CD14-positive monocyte (primary cell): ENCODE measurements at regions not wholly inside any gene's neighbourhood (a gene's known extent, or its start where the extent isn't known, plus 50 kb on each side); places are given as distances from the start of the nearest gene placed in this dataset.

Experiments used
- DNase-seq, 3 donors: peaks; one replicate each; pipeline ENCODE4 v3.0.0-alpha.2; 2011 to 2022
- H2AFZ ChIP-seq: 2 replicates; pipeline ENCODE4 v1.6.0; 2012; ENCODE audit warnings: mild to moderate bottlenecking, low read depth, low read length, inconsistent platforms; ENCODE audit not compliant: insufficient read depth, poor library complexity, severe bottlenecking
- H3K27ac ChIP-seq, 2 donors: 1 replicate in 1 of 2; 2 replicates in 1 of 2; pipeline ENCODE4 v1.5.1; 2012 to 2013; ENCODE audit warnings: low read length in 2 of 2, control low read depth in 1 of 2, inconsistent platforms in 1 of 2, low read depth in 1 of 2, mild to moderate bottlenecking in 1 of 2
- H3K27me3 ChIP-seq, 2 donors: one replicate each; pipeline versions ENCODE4 v1.6.0 to v1.6.1; 2011 to 2013; ENCODE audit warnings: low read length in 2 of 2; ENCODE audit not compliant: control insufficient read depth in 2 of 2, insufficient read depth in 2 of 2
- H3K36me3 ChIP-seq, 2 donors: replicated peaks in 1 of 2; 1 replicate in 1 of 2; 2 replicates in 1 of 2; pipeline versions ENCODE4 v1.5.1 to v1.6.1; 2012 to 2013; ENCODE audit warnings: low read length in 2 of 2, control low read depth in 1 of 2, inconsistent platforms in 1 of 2, mild to moderate bottlenecking in 1 of 2; ENCODE audit not compliant: insufficient read depth in 2 of 2, control insufficient read depth in 1 of 2
- H3K4me1 ChIP-seq, 2 donors: 1 replicate in 1 of 2; 2 replicates in 1 of 2; pipeline versions ENCODE4 v1.5.1 to v1.6.1; 2012 to 2013; ENCODE audit warnings: low read length in 2 of 2, control low read depth in 1 of 2, inconsistent platforms in 1 of 2, mild to moderate bottlenecking in 1 of 2, moderate library complexity in 1 of 2; ENCODE audit not compliant: insufficient read depth in 2 of 2, control insufficient read depth in 1 of 2
- H3K4me2 ChIP-seq: replicated peaks from 2 replicates; pipeline ENCODE3; 2012; ENCODE audit warnings: low read length, moderate library complexity, mild to moderate bottlenecking; ENCODE audit not compliant: poor library complexity, severe bottlenecking; ENCODE audit errors: extremely low read depth
- H3K4me3 ChIP-seq, 3 experiments: fragments of 200-600 bp in 1 of 3; sonication (generic) in 1 of 3; replicated peaks in 1 of 3; 1 replicate in 2 of 3; 2 replicates in 1 of 3; pipeline ENCODE4 v1.5.1; 2011 to 2013; ENCODE audit warnings: low read length in 3 of 3, mild to moderate bottlenecking in 3 of 3, control low read depth in 2 of 3, low read depth in 2 of 3, inconsistent platforms in 1 of 3, moderate library complexity in 1 of 3
- H3K79me2 ChIP-seq: 2 replicates; pipeline ENCODE4 v1.6.0; 2012; ENCODE audit warnings: mild to moderate bottlenecking, control low read depth, inconsistent platforms, low read length, moderate library complexity; ENCODE audit not compliant: insufficient read depth
- H3K9ac ChIP-seq: 2 replicates; pipeline ENCODE4 v1.6.0; 2017; ENCODE audit warnings: low read length, mild to moderate bottlenecking; ENCODE audit not compliant: insufficient read depth, poor library complexity, severe bottlenecking
- H3K9me3 ChIP-seq, 2 donors: replicated peaks in 1 of 2; 1 replicate in 1 of 2; 2 replicates in 1 of 2; pipeline versions ENCODE4 v1.5.1 to v1.6.1; 2012 to 2013; ENCODE audit warnings: low read length in 2 of 2, control low read depth in 1 of 2; ENCODE audit not compliant: control insufficient read depth in 1 of 2, insufficient read depth in 1 of 2
- H4K20me1 ChIP-seq: 2 replicates; pipeline ENCODE4 v1.6.0; 2012; ENCODE audit warnings: mild to moderate bottlenecking, low read length, control low read depth, moderate library complexity; ENCODE audit not compliant: insufficient read depth
- H3K27ac Mint-ChIP-seq, 7 donors: one replicate each; pipeline ENCODE4 v1.8.0; 2020; ENCODE audit warnings: mild to moderate bottlenecking in 7 of 7, mixed read lengths in 7 of 7, moderate library complexity in 6 of 7, inconsistent platforms in 2 of 7
- H3K27me3 Mint-ChIP-seq, 3 donors: one replicate each; pipeline ENCODE4 v1.8.0; 2021 to 2022; ENCODE audit warnings: low read depth in 3 of 3, mild to moderate bottlenecking in 3 of 3, mixed read lengths in 3 of 3, moderate library complexity in 3 of 3, inconsistent platforms in 1 of 3
- H3K36me3 Mint-ChIP-seq, 2 donors: one replicate each; pipeline ENCODE4 v1.8.0; 2020; ENCODE audit warnings: mixed read lengths in 2 of 2, inconsistent platforms in 1 of 2, mild to moderate bottlenecking in 1 of 2
- H3K4me1 Mint-ChIP-seq: one replicate; pipeline ENCODE4 v1.8.0; 2020; ENCODE audit warnings: mild to moderate bottlenecking, mixed read lengths
- H3K4me3 Mint-ChIP-seq, 2 donors: one replicate each; pipeline ENCODE4 v1.8.0; 2020; ENCODE audit warnings: mild to moderate bottlenecking in 2 of 2, mixed read lengths in 2 of 2, moderate library complexity in 1 of 2
- H3K9me3 Mint-ChIP-seq, 7 donors: one replicate each; pipeline ENCODE4 v1.8.0; 2020 to 2022; ENCODE audit warnings: mixed read lengths in 7 of 7, mild to moderate bottlenecking in 6 of 7, moderate library complexity in 6 of 7, inconsistent platforms in 2 of 7
- CTCF ChIP-seq: fragments of 200-600 bp; IDR thresholded peaks from one replicate; pipeline ENCODE4 v1.8.0; 2022; ENCODE audit warnings: antibody characterized with exemption, mild to moderate bottlenecking
- WGBS: methylation state at CpG from one replicate; pipeline ENCODE4 v1.1.5; 2013; ENCODE audit warnings: missing lambda C conversion rate; ENCODE audit not compliant: insufficient coverage; 5-methylcytosine and 5-hydroxymethylcytosine counted together
- intact Hi-C, 2 donors: fragments of 100-400 bp; cut with micrococcal nuclease; formaldehyde crosslinking; loops; one replicate each; pipeline versions ENCODE4 v1.15.0 to v1.15.1; 2023

- H3K9ac ChIP-seq: no peak overlapping the region
- no peak for DNase-seq
- H3K9me3 Mint-ChIP-seq: no peaks in the 10 kb centered on the region
- no peak overlapping the region for H3K4me2 ChIP-seq
- no peaks in the 10 kb centered on the region for H3K79me2 ChIP-seq
- WGBS: 90% methylated on average over 2 of the region's 5 CpGs
- H3K9me3 ChIP-seq: no peaks in the 10 kb centered on the region
- no peak for TF ChIP-seq CTCF
- no peaks in the 10 kb centered on the region for H3K4me1 ChIP-seq
- H3K27me3 Mint-ChIP-seq: peaks cover 0 to 4% (median 0%) of the 10 kb centered on the region in 3 donors
- no peaks in the 10 kb centered on the region for H3K36me3 Mint-ChIP-seq
- H3K4me3 ChIP-seq: no peak overlapping the region
- intact Hi-C loops: no loop called here
- no peak overlapping the region for H3K27ac Mint-ChIP-seq
- no peaks in the 10 kb centered on the region for H3K4me1 Mint-ChIP-seq
- H3K27me3 ChIP-seq: no peaks in the 10 kb centered on the region
- no peak overlapping the region for H3K27ac ChIP-seq
- H4K20me1 ChIP-seq: no peaks in the 10 kb centered on the region
- H2AFZ ChIP-seq: no peak overlapping the region
- H3K36me3 ChIP-seq: no peaks in the 10 kb centered on the region
- H3K4me3 Mint-ChIP-seq: no peak overlapping the region
Measured at GRCh38 chr16:49055291-49055690, 226.3 kb downstream of the CBLN1 start.

GRCh38 chr16:49054606-49055005 is 227.0 kb downstream of the CBLN1 start:
- 90% methylated on average over 2 of the region's 5 CpGs for WGBS
- Mint-ChIP-seq H3K9me3 (no peaks in the 10 kb centered on the region), H3K4me3 (no peak overlapping the region), H3K27ac (no peak overlapping the region), H3K27me3 (peaks cover 0 to 4% (median 0%) of the 10 kb centered on the region in 3 donors), H3K36me3 (no peaks in the 10 kb centered on the region), H3K4me1 (no peaks in the 10 kb centered on the region)
- H3K27ac ChIP-seq: no peak overlapping the region
- H2AFZ ChIP-seq: no peak overlapping the region
- TF ChIP-seq CTCF: no peak
- H3K4me3 ChIP-seq: no peak overlapping the region
- no peaks in the 10 kb centered on the region for H4K20me1 ChIP-seq
- no peaks in the 10 kb centered on the region for H3K27me3 ChIP-seq
- H3K9ac ChIP-seq: no peak overlapping the region
- no peak for DNase-seq
- no peaks in the 10 kb centered on the region for H3K36me3 ChIP-seq
- no peaks in the 10 kb centered on the region for H3K79me2 ChIP-seq
- no peak overlapping the region for H3K4me2 ChIP-seq
- intact Hi-C loops: no loop called here
- H3K4me1 ChIP-seq: no peaks in the 10 kb centered on the region
- no peaks in the 10 kb centered on the region for H3K9me3 ChIP-seq
